Hippocampal formation (tissue), 2 donors: ENCODE measurements at regions not wholly inside any gene's neighbourhood (a gene's known extent, or its start where the extent isn't known, plus 50 kb on each side); places are given as distances from the start of the nearest gene placed in this dataset.

ENCODE experiments used
- DNase-seq, 2 donors: peaks; one replicate each; lab custom pipeline; 2025; lab: John Stamatoyannopoulos, UW

DNA sequence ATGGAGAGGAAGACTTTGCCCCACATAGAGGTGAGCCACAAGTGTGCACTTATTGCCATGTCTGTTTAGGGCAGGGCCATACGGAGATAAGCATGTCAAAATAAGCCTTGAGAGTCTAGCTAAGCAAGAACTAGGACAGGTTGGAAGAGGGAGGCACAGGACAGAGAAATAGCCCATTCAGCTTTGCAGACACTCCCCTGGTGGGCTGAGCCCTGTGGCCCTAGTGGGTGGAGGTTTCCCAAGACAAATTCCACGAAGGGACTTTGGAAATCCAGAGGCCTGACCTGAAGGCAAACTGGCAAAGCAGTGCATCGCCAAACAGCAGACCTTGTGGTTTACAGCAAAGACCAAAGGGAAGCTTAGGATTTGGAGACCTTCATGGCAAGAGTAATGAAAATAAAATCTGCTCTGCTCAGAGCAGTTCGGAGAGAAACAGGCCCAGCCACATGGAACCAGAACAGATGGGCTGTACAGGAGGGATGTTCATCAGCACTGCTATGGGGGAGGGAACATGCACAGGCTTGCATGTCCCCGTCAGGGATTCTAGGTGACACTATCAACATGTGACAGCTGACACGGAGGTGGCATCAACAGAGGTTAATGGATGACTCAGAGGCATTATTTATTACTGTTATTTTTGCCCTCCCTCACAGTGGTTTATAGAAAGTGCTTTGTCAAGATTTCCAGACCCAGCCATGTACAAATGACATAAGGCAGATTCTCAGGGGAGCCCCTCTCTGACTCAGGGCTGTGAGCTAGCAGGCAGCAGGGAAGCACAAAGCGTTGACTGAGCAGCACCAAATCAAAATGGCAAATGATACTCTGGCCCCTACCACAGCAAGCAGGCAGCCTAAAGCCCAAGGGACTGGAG is 90.1 kb upstream of the IRF2BP2 start:
- peak in 1 of 2 donors; percentile 17 for DNase-seq

- no peak for DNase-seq
Measured at GRCh38 chr1:234698686-234699085, 88.7 kb upstream of the IRF2BP2 start.

GRCh38 chr1:234697741-234698140 is 87.8 kb upstream of the IRF2BP2 start:
- no peak for DNase-seq

- DNase-seq = no peak
Measured at GRCh38 chr1:234697015-234697414, 87.0 kb upstream of the IRF2BP2 start.

- DNase-seq = no peak
Measured at GRCh38 chr1:234696148-234696576, 86.2 kb upstream of the IRF2BP2 start.

GRCh38 chr1:234694661-234695060 is 84.7 kb upstream of the IRF2BP2 start:
- no peak for DNase-seq

DNA sequence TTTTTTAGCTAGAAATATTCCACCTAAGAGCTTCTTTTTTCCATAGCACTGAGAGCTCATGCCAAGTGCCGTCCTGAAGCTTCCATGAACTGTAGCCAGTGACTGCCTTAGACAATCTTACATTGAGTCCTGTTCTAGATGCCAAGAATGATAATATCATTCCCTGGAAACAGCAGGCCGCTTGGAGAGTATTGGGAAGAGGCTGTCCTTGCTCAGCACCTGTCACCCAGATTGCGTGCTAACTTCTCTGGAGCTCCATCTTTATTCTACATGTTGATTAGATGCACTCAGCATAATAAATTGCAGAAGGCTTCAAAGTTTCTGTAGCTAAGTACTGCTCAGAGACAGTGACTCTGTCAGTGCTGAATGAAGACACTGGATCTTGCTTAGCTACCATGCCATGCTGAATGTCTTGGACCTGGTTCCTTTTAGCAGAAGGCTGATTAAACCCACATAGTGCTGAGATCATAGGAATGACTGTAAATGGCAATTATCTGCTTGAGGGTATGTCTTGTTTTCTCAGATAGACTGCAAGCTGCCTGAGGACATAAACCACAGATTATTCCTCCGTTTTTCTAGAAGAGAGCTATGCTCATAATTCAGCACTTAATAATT is 83.1 kb upstream of the IRF2BP2 start:
- peak in 1 of 2 donors; percentile 56 for DNase-seq

DNA sequence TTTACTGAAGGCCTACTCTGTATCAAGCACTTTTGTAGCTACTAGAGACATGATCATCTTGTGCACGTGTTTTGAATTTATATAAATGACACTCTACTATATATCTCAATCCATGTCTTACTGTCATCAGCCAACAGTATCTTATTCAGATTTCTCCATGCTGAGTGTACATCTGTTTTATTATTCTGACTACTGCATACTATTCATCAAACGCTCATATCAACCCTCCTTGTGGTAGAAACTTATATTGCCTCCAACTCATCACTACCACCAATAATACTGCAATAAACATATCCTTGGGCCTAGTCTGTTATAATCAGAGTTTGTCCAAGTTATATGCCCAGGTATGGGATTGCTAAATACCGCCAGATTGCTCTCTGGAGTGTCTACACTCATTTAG is 81.6 kb upstream of the IRF2BP2 start:
- DNase-seq = no peak

DNA sequence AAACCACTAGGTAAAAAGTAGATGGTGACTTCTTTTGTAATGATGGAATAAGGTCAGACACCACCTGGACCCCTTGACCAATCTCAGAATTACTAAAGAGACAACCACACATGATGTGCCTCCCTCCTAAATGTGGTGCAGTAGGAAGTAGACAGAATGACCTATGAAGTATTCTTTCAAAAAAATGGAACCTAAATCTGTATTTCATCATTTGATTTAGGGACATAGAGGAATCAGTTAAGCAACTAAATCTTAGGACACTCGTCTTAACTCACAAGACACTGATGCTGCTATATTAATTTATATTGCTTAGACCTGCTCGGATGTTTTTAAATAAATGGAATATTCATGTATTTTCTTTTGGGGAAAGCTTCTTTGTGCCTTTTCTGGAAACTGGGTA is 80.9 kb upstream of the IRF2BP2 start:
- DNase-seq = no peak

DNA sequence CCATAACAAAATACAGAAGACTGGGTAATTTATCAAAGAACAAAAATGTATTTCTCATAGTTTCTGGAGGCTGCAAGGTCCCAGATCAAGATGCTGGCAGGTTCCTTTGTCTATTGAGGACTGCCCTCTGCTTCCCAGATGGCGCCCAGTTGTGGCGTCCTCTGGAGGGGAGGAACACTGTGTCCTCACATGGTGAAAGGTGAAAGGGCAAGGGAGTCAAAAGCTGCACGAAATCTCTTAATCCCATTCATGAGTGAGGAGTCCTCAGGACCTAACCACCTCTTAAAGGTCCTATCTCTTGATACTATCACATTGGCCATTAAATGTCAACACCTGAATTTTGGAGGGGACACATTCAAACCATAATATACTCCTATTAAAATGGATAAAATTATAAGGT is 79.3 kb upstream of the IRF2BP2 start:
- DNase-seq = no peak

- no peak for DNase-seq
Measured at GRCh38 chr1:234687011-234687410, 77.0 kb upstream of the IRF2BP2 start.

DNA sequence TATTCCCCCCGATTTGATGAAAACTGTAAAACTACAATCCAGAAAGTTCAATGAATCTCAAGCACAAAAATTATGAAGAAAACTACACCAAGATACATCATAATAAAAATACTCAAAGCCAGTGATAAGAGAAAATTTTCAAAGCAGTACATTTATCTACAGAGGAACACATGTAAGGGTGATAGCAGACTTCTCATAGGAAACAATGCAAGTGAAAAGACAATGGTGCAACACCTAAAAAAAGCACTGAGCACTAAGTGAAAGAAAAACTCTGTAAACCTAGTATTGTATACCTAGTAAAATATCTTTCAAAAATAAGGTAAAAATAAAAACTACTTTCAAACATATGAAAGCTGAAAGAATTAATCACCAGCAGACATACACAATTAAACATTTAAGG is 76.1 kb upstream of the IRF2BP2 start:
- DNase-seq = no peak

DNA sequence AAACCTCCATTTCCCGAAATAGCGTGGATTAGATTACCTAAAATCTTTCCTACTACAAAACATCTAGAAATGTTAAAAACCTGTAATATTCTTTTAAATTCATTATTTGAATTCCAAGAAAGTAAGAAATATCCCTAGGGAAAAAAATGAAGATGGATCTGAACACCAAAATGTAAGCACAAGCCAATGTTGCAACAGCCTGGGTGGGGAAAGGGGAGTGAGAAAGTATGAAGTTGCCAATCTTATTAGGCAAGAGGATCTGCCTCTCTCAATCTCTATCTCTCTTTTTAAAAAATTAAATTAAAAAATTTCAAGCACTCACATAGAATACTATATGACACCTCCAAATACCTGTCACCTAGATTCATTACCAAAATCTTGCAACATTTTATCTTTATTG is 74.9 kb upstream of the IRF2BP2 start:
- no peak for DNase-seq

- DNase-seq = no peak
Measured at GRCh38 chr1:234683861-234684632, 74.1 kb upstream of the IRF2BP2 start.

DNA sequence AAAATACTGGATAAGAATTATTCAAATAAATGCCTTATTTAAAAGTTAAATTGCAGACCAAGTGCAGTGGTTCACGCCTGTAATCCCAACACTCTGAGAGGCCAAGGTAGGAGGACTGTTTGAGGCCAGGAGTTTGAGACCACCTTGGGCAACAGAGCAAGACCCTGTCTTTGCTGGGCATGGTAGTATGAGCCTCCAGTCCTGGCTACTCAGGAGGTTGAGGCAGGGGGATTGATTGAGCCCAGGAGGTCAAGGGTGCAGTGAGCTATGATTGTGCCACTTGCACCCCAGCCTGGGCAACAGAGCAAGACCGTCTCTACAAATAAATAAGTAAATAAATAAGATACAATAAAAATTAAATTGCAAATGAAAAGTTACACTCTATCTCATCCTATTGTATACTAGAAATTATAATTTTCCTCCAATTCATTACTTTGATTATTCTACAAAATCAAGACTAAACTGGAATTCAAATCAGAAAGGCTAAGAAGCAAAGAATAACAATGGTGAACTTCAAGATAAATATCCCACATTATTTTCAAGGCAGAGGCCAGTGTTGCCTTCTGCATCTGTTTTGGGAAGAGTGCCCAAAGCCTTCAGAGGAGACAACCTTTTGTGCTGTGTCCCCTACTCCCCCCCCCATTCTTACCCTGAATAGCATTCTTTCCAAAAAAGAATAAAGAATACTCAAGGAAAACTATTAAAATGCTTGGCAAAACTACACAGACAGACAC is 73.3 kb upstream of the IRF2BP2 start:
- DNase-seq = no peak

DNA sequence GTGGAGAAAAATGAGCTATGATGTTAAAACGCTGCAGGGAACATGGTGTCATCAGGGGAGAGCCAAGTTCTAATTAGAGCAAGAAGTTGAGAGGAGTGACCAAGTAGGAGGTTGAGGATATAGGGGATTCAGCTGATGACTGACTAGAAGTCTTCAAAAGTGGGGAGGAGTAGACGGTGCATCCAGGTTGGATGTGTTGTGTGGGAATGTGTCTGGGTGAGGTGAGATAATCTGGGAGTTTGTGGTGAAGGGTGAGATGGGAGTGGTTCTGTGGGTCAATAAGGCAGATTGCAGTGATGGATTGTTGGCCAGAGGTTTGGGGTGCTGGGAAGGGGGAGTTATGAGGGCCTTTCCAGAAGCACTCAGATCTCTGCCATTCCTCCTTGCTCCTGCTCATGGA is 72.0 kb upstream of the IRF2BP2 start:
- no peak for DNase-seq

DNA sequence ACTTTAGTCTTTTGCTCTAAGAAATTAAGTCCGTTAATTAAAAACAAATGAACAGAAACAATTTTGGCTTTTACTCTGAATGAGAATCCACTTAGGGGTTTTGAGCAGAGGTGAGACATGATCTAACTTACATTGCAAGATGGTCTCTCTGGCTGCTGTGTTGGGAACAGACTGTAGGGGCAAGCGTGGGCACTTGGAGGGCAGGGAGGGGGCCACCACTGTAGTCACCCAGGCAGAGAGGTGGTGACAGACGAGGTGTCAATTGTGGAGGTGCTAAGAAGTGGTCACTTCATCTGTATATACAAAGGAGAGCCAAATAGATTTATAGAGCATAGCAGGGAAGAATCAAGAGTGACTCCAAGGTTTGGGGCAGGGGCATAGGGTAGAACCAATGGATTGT is 71.1 kb upstream of the IRF2BP2 start:
- DNase-seq = no peak

DNA sequence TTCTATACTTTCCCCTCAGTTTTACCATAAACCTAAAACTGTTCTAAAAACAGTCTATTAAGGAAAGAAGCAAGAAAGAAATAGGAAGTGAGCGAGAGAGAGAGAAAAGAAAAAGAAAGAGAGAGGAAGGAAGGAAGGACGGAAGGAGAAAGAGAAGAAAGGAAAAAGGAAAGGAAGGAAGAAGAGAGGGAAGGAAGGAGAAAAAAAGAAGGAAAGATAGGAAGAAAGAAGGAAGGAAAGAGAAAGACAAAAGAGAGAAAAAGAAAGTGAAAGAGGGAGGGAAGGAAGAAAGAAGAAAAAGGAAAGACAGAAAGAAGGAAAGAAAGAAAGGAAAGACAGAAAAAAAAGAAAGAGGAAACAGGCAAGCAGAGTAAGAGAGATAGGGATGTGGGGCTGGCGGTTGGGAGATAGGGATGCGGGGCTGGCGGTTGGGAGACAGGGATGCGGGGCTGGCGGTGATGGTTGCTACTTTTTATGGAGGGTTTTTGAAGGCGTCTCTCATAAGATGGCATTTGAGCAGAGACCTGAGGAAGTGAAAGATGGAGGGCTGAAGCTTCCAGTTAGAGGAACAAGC is 70.4 kb upstream of the IRF2BP2 start:
- DNase-seq = no peak

DNA sequence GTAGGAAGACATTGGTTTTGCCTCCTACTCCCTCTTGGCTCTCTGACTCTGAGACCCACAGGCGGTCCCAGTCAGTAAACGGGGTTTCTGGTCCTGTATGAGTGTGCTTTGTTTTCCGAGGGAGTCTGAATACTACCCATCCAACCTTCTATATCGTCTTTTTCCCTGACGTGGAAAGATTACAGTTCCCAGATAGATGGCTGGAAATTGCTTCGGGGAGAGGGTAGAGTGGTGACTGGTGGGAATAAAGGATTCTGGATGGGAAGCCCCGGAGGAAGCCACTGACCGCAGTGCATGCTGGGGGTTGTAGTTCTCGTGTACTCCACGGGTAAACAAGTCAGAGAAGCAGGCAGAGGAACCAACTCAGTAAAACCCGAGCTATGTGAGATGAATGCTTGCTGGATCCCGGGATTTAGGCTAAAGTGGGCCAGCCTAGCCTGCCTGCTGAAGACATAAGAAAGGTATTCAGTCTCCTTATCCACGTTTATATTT is 66.2 kb upstream of the IRF2BP2 start:
- peak; percentile 82 to 86 for DNase-seq

- DNase-seq = peak in 1 of 2 donors; percentile 24
Measured at GRCh38 chr1:234675572-234675971, 65.6 kb upstream of the IRF2BP2 start.

DNA sequence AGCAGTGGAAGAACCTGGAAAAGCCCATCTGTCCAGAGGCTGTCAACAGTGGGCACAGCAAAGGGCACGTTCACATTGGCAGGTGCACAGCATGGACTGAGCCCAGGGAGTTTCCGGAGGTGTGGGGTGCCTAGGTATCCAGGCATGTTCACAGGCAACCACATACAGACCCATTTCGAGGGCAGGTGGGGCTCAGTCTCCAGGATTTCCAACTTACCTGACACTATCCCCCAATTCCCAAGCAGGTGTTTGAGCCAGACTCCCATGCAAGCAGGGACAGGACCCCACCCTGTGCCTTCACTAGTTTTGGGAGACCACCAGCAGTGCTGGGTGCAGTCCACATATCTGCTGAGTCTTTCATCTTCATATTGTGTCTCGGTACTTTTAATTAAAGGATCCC is 65.0 kb upstream of the IRF2BP2 start:
- DNase-seq = no peak
